ENCODE measurements at regions not wholly inside any gene's neighbourhood (a gene's known extent, or its start where the extent isn't known, plus 50 kb on each side); places are given as distances from the start of the nearest gene placed in this dataset.

- Histone ChIP-seq H3K79me2 (ENCODE audit: control insufficient read depth, insufficient read depth, low read length, poor library complexity) (no peaks in the 10 kb centered on the region), H2AK5ac (ENCODE audit: low read length) (no peak overlapping the region), H2BK5ac (ENCODE audit: low read depth, low read length, poor library complexity) (no peak overlapping the region), H3K4me1 (ENCODE audit: control insufficient read depth in 1 of 2, insufficient read depth in 2 of 2, low read length in 2 of 2) (peaks cover 19 to 20% of the 10 kb centered on the region in 2 experiments), H3K27ac (ENCODE audit: low read depth, low read length) (no peak overlapping the region), H3K9ac (ENCODE audit: low read length) (no peak overlapping the region), H3K14ac (ENCODE audit: low read length) (no peak overlapping the region), H2AFZ (ENCODE audit: insufficient read depth, low read length, poor library complexity) (no peak overlapping the region), H3K4me2 (ENCODE audit: low read length) (no peak overlapping the region), H3K79me1 (ENCODE audit: low read length) (peaks cover 11% of the 10 kb centered on the region), H3K18ac (ENCODE audit: low read length) (no peak overlapping the region), H3K36me3 (ENCODE audit: control insufficient read depth in 1 of 2, insufficient read depth in 2 of 2, low read length in 2 of 2) (no peaks in the 10 kb centered on the region), H3K9me3 (ENCODE audit: insufficient read depth, low read depth, low read length) (no peaks in the 10 kb centered on the region), H3K23ac (ENCODE audit: low read length) (no peak overlapping the region), H2BK120ac (ENCODE audit: insufficient read depth, low read length, poor library complexity) (no peak overlapping the region), H4K12ac (ENCODE audit: low read depth, low read length) (no peak overlapping the region), H3K27me3 (ENCODE audit: insufficient read depth, low read length) (no peaks in the 10 kb centered on the region), H2BK12ac (ENCODE audit: low read length) (no peak overlapping the region), H4K8ac (ENCODE audit: low read depth, low read length) (no peak overlapping the region), H3K4ac (ENCODE audit: low read depth, low read length) (no peak overlapping the region), H3K4me3 (ENCODE audit: low read depth, low read length) (no peak overlapping the region), H4K91ac (ENCODE audit: low read depth, low read length) (no peak overlapping the region)
- no peak for DNase-seq
- no CpG with 5 or more reads among the region's 3 CpGs for WGBS (ENCODE audit: extremely low coverage, insufficient coverage, insufficient read length)
Measured at GRCh38 chr12:124696693-124697476, 129.5 kb upstream of the NCOR2 start.

GRCh38 chr12:124695861-124696260 lies 128.4 kb upstream of the NCOR2 start:
- Histone ChIP-seq H2BK5ac (ENCODE audit: low read depth, low read length, poor library complexity) (no peak overlapping the region), H3K23ac (ENCODE audit: low read length) (no peak overlapping the region), H3K4me1 (ENCODE audit: control insufficient read depth in 1 of 2, insufficient read depth in 2 of 2, low read length in 2 of 2) (peaks cover 11 to 12% of the 10 kb centered on the region in 2 experiments)

GRCh38 chr12:124694846-124695497 lies 127.6 kb upstream of the NCOR2 start:
- H3K18ac ChIP-seq (ENCODE audit: low read length) = no peak overlapping the region
- no peak overlapping the region for H3K27ac ChIP-seq (ENCODE audit: low read depth, low read length)
- H2AFZ ChIP-seq (ENCODE audit: insufficient read depth, low read length, poor library complexity) = no peak overlapping the region
- H3K79me1 ChIP-seq (ENCODE audit: low read length) = peaks cover 3% of the 10 kb centered on the region
- H3K4me1 ChIP-seq (ENCODE audit: control insufficient read depth in 1 of 2, insufficient read depth in 2 of 2, low read length in 2 of 2) = peaks cover 7 to 8% of the 10 kb centered on the region in 2 experiments
- H3K27me3 ChIP-seq (ENCODE audit: insufficient read depth, low read length) = no peaks in the 10 kb centered on the region
- no peak overlapping the region for H2AK5ac ChIP-seq (ENCODE audit: low read length)
- no peak overlapping the region for H4K8ac ChIP-seq (ENCODE audit: low read depth, low read length)
- H3K4ac ChIP-seq (ENCODE audit: low read depth, low read length) = no peak overlapping the region
- H2BK120ac ChIP-seq (ENCODE audit: insufficient read depth, low read length, poor library complexity) = no peak overlapping the region
- H3K23ac ChIP-seq (ENCODE audit: low read length) = no peak overlapping the region
- no CpG with 5 or more reads among the region's 14 CpGs for WGBS (ENCODE audit: extremely low coverage, insufficient coverage, insufficient read length)
- no peaks in the 10 kb centered on the region for H3K36me3 ChIP-seq (ENCODE audit: control insufficient read depth in 1 of 2, insufficient read depth in 2 of 2, low read length in 2 of 2)
- H2BK5ac ChIP-seq (ENCODE audit: low read depth, low read length, poor library complexity) = no peak overlapping the region
- H4K12ac ChIP-seq (ENCODE audit: low read depth, low read length) = no peak overlapping the region
- H3K14ac ChIP-seq (ENCODE audit: low read length) = no peak overlapping the region
- DNase-seq = peak; percentile 93 to 95
- no peak overlapping the region for H3K4me3 ChIP-seq (ENCODE audit: low read depth, low read length)
- no peaks in the 10 kb centered on the region for H3K79me2 ChIP-seq (ENCODE audit: control insufficient read depth, insufficient read depth, low read length, poor library complexity)
- no peak overlapping the region for H4K91ac ChIP-seq (ENCODE audit: low read depth, low read length)
- H2BK12ac ChIP-seq (ENCODE audit: low read length) = no peak overlapping the region
- no peak overlapping the region for H3K9ac ChIP-seq (ENCODE audit: low read length)
- H3K9me3 ChIP-seq (ENCODE audit: insufficient read depth, low read depth, low read length) = peaks cover 3% of the 10 kb centered on the region
- no peak overlapping the region for H3K4me2 ChIP-seq (ENCODE audit: low read length)

More at GRCh38 chr12:124695861-124696260, 128.4 kb upstream of the NCOR2 start:
- no peak overlapping the region for H3K4ac ChIP-seq (ENCODE audit: low read depth, low read length)
- DNase-seq = peak; percentile 84 to 87
- WGBS (ENCODE audit: extremely low coverage, insufficient coverage, insufficient read length) = no CpG with 5 or more reads among the region's 5 CpGs
- no peaks in the 10 kb centered on the region for H3K36me3 ChIP-seq (ENCODE audit: control insufficient read depth in 1 of 2, insufficient read depth in 2 of 2, low read length in 2 of 2)
- peaks cover 1% of the 10 kb centered on the region for H3K9me3 ChIP-seq (ENCODE audit: insufficient read depth, low read depth, low read length)
- H3K79me1 ChIP-seq (ENCODE audit: low read length) = peaks cover 6% of the 10 kb centered on the region
- no peak overlapping the region for H3K27ac ChIP-seq (ENCODE audit: low read depth, low read length)
- H3K4me2 ChIP-seq (ENCODE audit: low read length) = no peak overlapping the region
- no peak overlapping the region for H2BK12ac ChIP-seq (ENCODE audit: low read length)
- H3K9ac ChIP-seq (ENCODE audit: low read length) = no peak overlapping the region
- no peak overlapping the region for H3K18ac ChIP-seq (ENCODE audit: low read length)
- no peaks in the 10 kb centered on the region for H3K79me2 ChIP-seq (ENCODE audit: control insufficient read depth, insufficient read depth, low read length, poor library complexity)
- H2AFZ ChIP-seq (ENCODE audit: insufficient read depth, low read length, poor library complexity) = no peak overlapping the region
- no peaks in the 10 kb centered on the region for H3K27me3 ChIP-seq (ENCODE audit: insufficient read depth, low read length)
- no peak overlapping the region for H4K8ac ChIP-seq (ENCODE audit: low read depth, low read length)
- no peak overlapping the region for H3K4me3 ChIP-seq (ENCODE audit: low read depth, low read length)
- H3K14ac ChIP-seq (ENCODE audit: low read length) = no peak overlapping the region
- H4K12ac ChIP-seq (ENCODE audit: low read depth, low read length) = no peak overlapping the region
- no peak overlapping the region for H2BK120ac ChIP-seq (ENCODE audit: insufficient read depth, low read length, poor library complexity)
- H2AK5ac ChIP-seq (ENCODE audit: low read length) = no peak overlapping the region
- no peak overlapping the region for H4K91ac ChIP-seq (ENCODE audit: low read depth, low read length)

- no CpG with 5 or more reads among the region's 5 CpGs for WGBS (ENCODE audit: extremely low coverage, insufficient coverage, insufficient read length)
- Histone ChIP-seq H3K23ac (ENCODE audit: low read length) (no peak overlapping the region), H2BK12ac (ENCODE audit: low read length) (no peak overlapping the region), H3K27ac (ENCODE audit: low read depth, low read length) (no peak overlapping the region), H2BK120ac (ENCODE audit: insufficient read depth, low read length, poor library complexity) (no peak overlapping the region), H4K91ac (ENCODE audit: low read depth, low read length) (no peak overlapping the region), H2AK5ac (ENCODE audit: low read length) (no peak overlapping the region), H3K27me3 (ENCODE audit: insufficient read depth, low read length) (no peaks in the 10 kb centered on the region), H3K9me3 (ENCODE audit: insufficient read depth, low read depth, low read length) (peaks cover 3% of the 10 kb centered on the region), H3K4me1 (ENCODE audit: control insufficient read depth in 1 of 2, insufficient read depth in 2 of 2, low read length in 2 of 2) (peaks cover under 1 to 1% of the 10 kb centered on the region in 2 experiments), H3K4ac (ENCODE audit: low read depth, low read length) (no peak overlapping the region), H3K79me2 (ENCODE audit: control insufficient read depth, insufficient read depth, low read length, poor library complexity) (no peaks in the 10 kb centered on the region), H3K4me3 (ENCODE audit: low read depth, low read length) (no peak overlapping the region), H4K8ac (ENCODE audit: low read depth, low read length) (no peak overlapping the region), H3K18ac (ENCODE audit: low read length) (no peak overlapping the region), H3K79me1 (ENCODE audit: low read length) (no peaks in the 10 kb centered on the region), H4K12ac (ENCODE audit: low read depth, low read length) (no peak overlapping the region), H3K9ac (ENCODE audit: low read length) (no peak overlapping the region), H3K36me3 (ENCODE audit: control insufficient read depth in 1 of 2, insufficient read depth in 2 of 2, low read length in 2 of 2) (no peaks in the 10 kb centered on the region), H3K4me2 (ENCODE audit: low read length) (no peak overlapping the region), H2BK5ac (ENCODE audit: low read depth, low read length, poor library complexity) (no peak overlapping the region), H3K14ac (ENCODE audit: low read length) (no peak overlapping the region), H2AFZ (ENCODE audit: insufficient read depth, low read length, poor library complexity) (no peak overlapping the region)
- DNase-seq = no peak
Measured at GRCh38 chr12:124694250-124694649, 126.8 kb upstream of the NCOR2 start.

Measured in trophoblast cell (in vitro differentiated cells and primary cell).